Heart left ventricle (tissue), 16 donors: ENCODE measurements at regions not wholly inside any gene's neighbourhood (a gene's known extent, or its start where the extent isn't known, plus 50 kb on each side); places are given as distances from the start of the nearest gene placed in this dataset.

Source experiments
- ATAC-seq, 4 donors: fragments of 200-7000 bp; cut with Tn5 transposase; one replicate each; pipeline ENCODE4 v1.9.1; 2020 to 2022; ENCODE audit warnings: moderate library complexity in 4 of 4, mild to moderate bottlenecking in 3 of 4, moderate number of reproducible peaks in 1 of 4
- DNase-seq, 5 donors: peaks; one replicate each; pipeline ENCODE4 v3.0.0-alpha.2; 2020
- H3K27ac ChIP-seq, 12 donors: fragments of 200-600 bp; sonication (generic) in 4 of 12; one replicate each; pipeline versions ENCODE4 v1.5.0 to v1.8.0; 2016 to 2022; ENCODE audit warnings: mild to moderate bottlenecking in 2 of 12
- H3K27me3 ChIP-seq, 9 donors: fragments of 200-600 bp; sonication (generic) in 2 of 9; one replicate each; pipeline versions ENCODE4 v1.5.1 to v1.8.0; 2016 to 2022; ENCODE audit warnings: mild to moderate bottlenecking in 3 of 9
- H3K36me3 ChIP-seq, 9 donors: fragments of 200-600 bp; sonication (generic) in 2 of 9; one replicate each; pipeline versions ENCODE4 v1.5.0 to v1.8.0; 2018 to 2022; ENCODE audit warnings: mild to moderate bottlenecking in 2 of 9
- H3K4me1 ChIP-seq, 12 donors: fragments of 200-600 bp; sonication (generic) in 4 of 12; one replicate each; pipeline versions ENCODE4 v1.5.0 to v1.8.0; 2016 to 2022; ENCODE audit warnings: mild to moderate bottlenecking in 3 of 12
- H3K4me3 ChIP-seq, 12 donors: fragments of 200-600 bp; sonication (generic) in 4 of 12; one replicate each; pipeline versions ENCODE4 v1.5.0 to v1.8.0; 2017 to 2022; ENCODE audit warnings: mild to moderate bottlenecking in 9 of 12, moderate library complexity in 4 of 12
- H3K9me3 ChIP-seq, 12 donors: fragments of 200-600 bp; sonication (generic) in 4 of 12; one replicate each; pipeline versions ENCODE4 v1.5.0 to v1.8.0; 2016 to 2022; ENCODE audit warnings: mild to moderate bottlenecking in 1 of 12
- CTCF ChIP-seq, 12 donors: fragments of 200-600 bp; sonication (generic) in 4 of 12; IDR thresholded peaks; one replicate each; pipeline versions ENCODE4 v1.5.0 to v1.8.0; 2018 to 2022; ENCODE audit warnings: antibody characterized with exemption in 12 of 12, mild to moderate bottlenecking in 5 of 12
- POLR2A ChIP-seq, 2 donors: fragments of 450-650 bp; IDR thresholded peaks; one replicate each; pipeline ENCODE4 v1.6.1; 2017; ENCODE audit warnings: antibody characterized with exemption in 2 of 2, mild to moderate bottlenecking in 2 of 2, moderate library complexity in 2 of 2
- WGBS, 4 donors: extraction: QIAGEN DNeasy Blood & Tissue Kit in 2 of 4; methylation state at CpG; one replicate each; pipeline versions ENCODE4 v1.1.5 to v1.1.7; 2013 to 2018; 5-methylcytosine and 5-hydroxymethylcytosine counted together
- intact Hi-C, 10 donors: fragments of 100-400 bp; cut with DNase I; formaldehyde crosslinking; loops; one replicate each; pipeline versions ENCODE4 v1.11.1 to v1.14.2; 2022
- donor health status: ischemic (EF 13 %, LVEDD 7.1; RV severe dilation, severe dysfunction).
- donor health status: healthy with polysubstance abuse.
- donor health status: DM: no; HTN: yes; CAD: no.
- donor health status: DM: no; HTN: no; CAD: no.
- donor health status: ischemic (EF 25% LVEDD 6.9; RV normal size, moderate dysfunction).
- donor health status: ischemic (EF 25% LVEDD 5.7; RV mildly dilated, moderate dysfunction).
- donor health status: healthy.
- donor health status: DM: yes; HTN: yes; CAD: no.
- donor health status: ischemic (EF 35%, LVEDD 5.7; RV mildly dilated, moderate dysfunction).
- donor health status: nonischemic (EF 11% LVEDD 7.7; RV severe dilation, severe dysfunction).
- donor health status: DM: yes; HTN: yes; CAD: no.
- donor health status: PGD.
- donor health status: ischemic (EF 29% LVEDD 5.4; RV normal size, mild dysfunction).
- donor health status: nonischemic (EF 23%, LVEDD 6.1; RV moderate dilation, normal function).

- H3K27me3 ChIP-seq, result peaks cover 0 to 5% (median 0%) of the 10 kb centered on the region in 9 donors
- H3K27ac ChIP-seq, result peak overlapping the region in 2 of 12 donors; percentile 30 to 52
- no peaks in the 10 kb centered on the region for H3K36me3 ChIP-seq
- TF ChIP-seq POLR2A (IDR thresholded peaks at IDR 0.05) (no peak), CTCF (IDR thresholded peaks at IDR 0.05) (no peak)
- no peaks in the 10 kb centered on the region for H3K9me3 ChIP-seq
- H3K4me3 ChIP-seq, result peak overlapping the region in 3 of 12 donors; percentile 14 to 30 (median 26)
- intact Hi-C loops, result no loop called here
- 79 to 91% (median 87%) methylated on average over 12 of the region's 12 CpGs for WGBS, 4 donors
- ATAC-seq, result no peak
- no peak for DNase-seq
- H3K4me1 ChIP-seq, result peaks cover 0 to 48% (median 10%) of the 10 kb centered on the region in 12 donors
Measured at GRCh38 chr20:17869295-17869994, 99.1 kb downstream of the SNX5 start.

GRCh38 chr20:17868700-17869231, 99.8 kb downstream of the SNX5 start:
- no peak for DNase-seq
- H3K36me3 ChIP-seq, result no peaks in the 10 kb centered on the region
- H3K27ac ChIP-seq, result no peak overlapping the region
- peaks cover 0 to 48% (median 9%) of the 10 kb centered on the region in 12 donors for H3K4me1 ChIP-seq
- H3K4me3 ChIP-seq, result no peak overlapping the region
- no peak for ATAC-seq
- no peaks in the 10 kb centered on the region for H3K9me3 ChIP-seq
- intact Hi-C loops, result no loop called here
- H3K27me3 ChIP-seq, result peaks cover 0 to 5% (median 0%) of the 10 kb centered on the region in 9 donors
- 59 to 87% (median 83%) methylated on average over 4 of the region's 4 CpGs for WGBS, 4 donors
- TF ChIP-seq POLR2A (IDR thresholded peaks at IDR 0.05), result no peak
- no peak for TF ChIP-seq CTCF (IDR thresholded peaks at IDR 0.05)

GRCh38 chr20:17868151-17868550, 100.4 kb downstream of the SNX5 start:
- 78 to 88% (median 83%) methylated on average over 4 of the region's 4 CpGs for WGBS, 4 donors
- Histone ChIP-seq H3K4me3 (no peak overlapping the region), H3K4me1 (peaks cover 0 to 48% (median 11%) of the 10 kb centered on the region in 12 donors), H3K27ac (peak overlapping the region in 2 of 12 donors; percentile 28 to 42), H3K9me3 (no peaks in the 10 kb centered on the region), H3K27me3 (peaks cover 0 to 5% (median 0%) of the 10 kb centered on the region in 9 donors), H3K36me3 (no peaks in the 10 kb centered on the region)
- intact Hi-C loops, result no loop called here
- ATAC-seq (no peak), DNase-seq (no peak)
- TF ChIP-seq POLR2A (IDR thresholded peaks at IDR 0.05), result no peak
- TF ChIP-seq CTCF (IDR thresholded peaks at IDR 0.05), result no peak

GRCh38 chr20:17867131-17867925, 101.3 kb downstream of the SNX5 start:
- ATAC-seq, result no peak
- intact Hi-C loops, result no loop called here
- no peak for DNase-seq
- WGBS, 4 donors, result 50 to 62% (median 58%) methylated on average over 10 of the region's 10 CpGs
- peaks cover 0 to 5% (median 0%) of the 10 kb centered on the region in 9 donors for H3K27me3 ChIP-seq
- no peaks in the 10 kb centered on the region for H3K9me3 ChIP-seq
- peak overlapping the region in 6 of 12 donors; percentile 4 to 43 (median 32) for H3K27ac ChIP-seq
- no peaks in the 10 kb centered on the region for H3K36me3 ChIP-seq
- no peak for TF ChIP-seq CTCF (IDR thresholded peaks at IDR 0.05)
- TF ChIP-seq POLR2A (IDR thresholded peaks at IDR 0.05), result no peak
- no peak overlapping the region for H3K4me3 ChIP-seq
- peaks cover 0 to 49% (median 13%) of the 10 kb centered on the region in 12 donors for H3K4me1 ChIP-seq
